IPS-18a (cell line): ENCODE measurements at regions not wholly inside any gene's neighbourhood (a gene's known extent, or its start where the extent isn't known, plus 50 kb on each side); places are given as distances from the start of the nearest gene placed in this dataset.
"Not testable (repeated sequence)": the region's sequence is repeated elsewhere in the genome, so short reads cannot be mapped to it uniquely, and the experiment has no call there.

Experiments
- H3K27ac ChIP-seq: one replicate; pipeline ENCODE4 v1.5.1; 2013; ENCODE audit warnings: low read length
- H3K27me3 ChIP-seq: one replicate; pipeline ENCODE4 v1.6.1; 2013; ENCODE audit warnings: mild to moderate bottlenecking, low read length; ENCODE audit not compliant: control insufficient read depth, insufficient read depth
- H3K36me3 ChIP-seq: one replicate; pipeline ENCODE4 v1.6.1; 2013; ENCODE audit warnings: low read depth, low read length; ENCODE audit not compliant: control insufficient read depth
- H3K4me1 ChIP-seq: one replicate; pipeline ENCODE4 v1.6.1; 2013; ENCODE audit warnings: low read depth, low read length; ENCODE audit not compliant: control insufficient read depth
- H3K4me3 ChIP-seq: one replicate; pipeline ENCODE4 v1.5.1; 2013; ENCODE audit warnings: low read length
- H3K9ac ChIP-seq: one replicate; pipeline ENCODE4 v1.6.1; 2013; ENCODE audit warnings: mild to moderate bottlenecking, low read length, moderate library complexity
- H3K9me3 ChIP-seq: one replicate; pipeline ENCODE4 v1.6.1; 2013; ENCODE audit warnings: low read depth, low read length; ENCODE audit not compliant: control insufficient read depth

GRCh38 chr2:75379476-75380210 lies 180.3 kb upstream of the TACR1 start:
- Histone ChIP-seq H3K4me3 (no peak overlapping the region), H3K27ac (no peak overlapping the region), H3K9ac (no peak overlapping the region), H3K4me1 (peaks cover 6% of the 10 kb centered on the region), H3K36me3 (no peaks in the 10 kb centered on the region), H3K9me3 (no peaks in the 10 kb centered on the region), H3K27me3 (no peaks in the 10 kb centered on the region)

- Histone ChIP-seq H3K9ac (no peak overlapping the region), H3K4me1 (peaks cover 8% of the 10 kb centered on the region), H3K27me3 (no peaks in the 10 kb centered on the region), H3K4me3 (no peak overlapping the region), H3K9me3 (no peaks in the 10 kb centered on the region), H3K36me3 (no peaks in the 10 kb centered on the region), H3K27ac (no peak overlapping the region)
Observed at GRCh38 chr2:75375646-75376582, 176.6 kb upstream of the TACR1 start.

- not testable (repeated sequence) for H3K27ac ChIP-seq, H3K9me3 ChIP-seq, H3K36me3 ChIP-seq, H3K9ac ChIP-seq, H3K4me3 ChIP-seq, H3K27me3 ChIP-seq, H3K4me1 ChIP-seq
Observed at GRCh38 chr2:75374414-75374957, 175.2 kb upstream of the TACR1 start.

GRCh38 chr2:75367401-75367800 lies 168.1 kb upstream of the TACR1 start:
- H3K36me3 ChIP-seq = no peaks in the 10 kb centered on the region
- no peaks in the 10 kb centered on the region for H3K27me3 ChIP-seq
- no peak overlapping the region for H3K9ac ChIP-seq
- H3K4me3 ChIP-seq = no peak overlapping the region
- H3K9me3 ChIP-seq = no peaks in the 10 kb centered on the region
- H3K27ac ChIP-seq = no peak overlapping the region
- no peaks in the 10 kb centered on the region for H3K4me1 ChIP-seq

- H3K9me3 ChIP-seq = no peaks in the 10 kb centered on the region
- no peak overlapping the region for H3K4me3 ChIP-seq
Observed at GRCh38 chr2:75361486-75361885, 162.2 kb upstream of the TACR1 start.

GRCh38 chr2:75360945-75361344 lies 161.6 kb upstream of the TACR1 start:
- no peaks in the 10 kb centered on the region for H3K9me3 ChIP-seq
- no peaks in the 10 kb centered on the region for H3K4me1 ChIP-seq
- H3K36me3 ChIP-seq = no peaks in the 10 kb centered on the region
- no peak overlapping the region for H3K27ac ChIP-seq
- H3K9ac ChIP-seq = no peak overlapping the region
- no peaks in the 10 kb centered on the region for H3K27me3 ChIP-seq
- H3K4me3 ChIP-seq = no peak overlapping the region

More at GRCh38 chr2:75361486-75361885, 162.2 kb upstream of the TACR1 start:
- Histone ChIP-seq H3K27me3 (no peaks in the 10 kb centered on the region), H3K36me3 (no peaks in the 10 kb centered on the region), H3K9ac (no peak overlapping the region), H3K4me1 (no peaks in the 10 kb centered on the region), H3K27ac (no peak overlapping the region)

- Histone ChIP-seq H3K36me3 (no peaks in the 10 kb centered on the region), H3K27ac (no peak overlapping the region), H3K27me3 (no peaks in the 10 kb centered on the region), H3K9me3 (no peaks in the 10 kb centered on the region), H3K4me3 (no peak overlapping the region), H3K9ac (no peak overlapping the region), H3K4me1 (no peaks in the 10 kb centered on the region)
Observed at GRCh38 chr2:75356865-75357264, 157.5 kb upstream of the TACR1 start.

GRCh38 chr2:75353131-75353530 lies 153.8 kb upstream of the TACR1 start:
- Histone ChIP-seq H3K4me1 (no peaks in the 10 kb centered on the region), H3K36me3 (no peaks in the 10 kb centered on the region)

GRCh38 chr2:75348307-75348706 lies 149.0 kb upstream of the TACR1 start:
- H3K4me3 ChIP-seq = no peak overlapping the region
- no peaks in the 10 kb centered on the region for H3K36me3 ChIP-seq
- H3K4me1 ChIP-seq = peaks cover 16% of the 10 kb centered on the region
- no peaks in the 10 kb centered on the region for H3K27me3 ChIP-seq
- H3K9ac ChIP-seq = no peak overlapping the region
- H3K9me3 ChIP-seq = no peaks in the 10 kb centered on the region
- no peak overlapping the region for H3K27ac ChIP-seq

More at GRCh38 chr2:75353131-75353530, 153.8 kb upstream of the TACR1 start:
- Histone ChIP-seq H3K27me3 (no peaks in the 10 kb centered on the region), H3K9me3 (no peaks in the 10 kb centered on the region), H3K4me3 (no peak overlapping the region), H3K27ac (no peak overlapping the region), H3K9ac (no peak overlapping the region)

- Histone ChIP-seq H3K9me3 (no peaks in the 10 kb centered on the region), H3K4me1 (peaks cover 18% of the 10 kb centered on the region), H3K27me3 (no peaks in the 10 kb centered on the region), H3K9ac (no peak overlapping the region), H3K27ac (no peak overlapping the region), H3K4me3 (no peak overlapping the region), H3K36me3 (no peaks in the 10 kb centered on the region)
Observed at GRCh38 chr2:75344146-75344545, 144.8 kb upstream of the TACR1 start.

- H3K9me3 ChIP-seq = no peaks in the 10 kb centered on the region
- H3K27me3 ChIP-seq = no peaks in the 10 kb centered on the region
- no peak overlapping the region for H3K9ac ChIP-seq
- H3K27ac ChIP-seq = no peak overlapping the region
- H3K36me3 ChIP-seq = no peaks in the 10 kb centered on the region
- peaks cover 18% of the 10 kb centered on the region for H3K4me1 ChIP-seq
- H3K4me3 ChIP-seq = no peak overlapping the region
Observed at GRCh38 chr2:75342504-75343175, 143.3 kb upstream of the TACR1 start.
